ENCODE measurements at regions not wholly inside any gene's neighbourhood (a gene's known extent, or its start where the extent isn't known, plus 50 kb on each side); places are given as distances from the start of the nearest gene placed in this dataset.
"Not testable (repeated sequence)": the region's sequence is repeated elsewhere in the genome, so short reads cannot be mapped to it uniquely, and the experiment has no call there.

DNA sequence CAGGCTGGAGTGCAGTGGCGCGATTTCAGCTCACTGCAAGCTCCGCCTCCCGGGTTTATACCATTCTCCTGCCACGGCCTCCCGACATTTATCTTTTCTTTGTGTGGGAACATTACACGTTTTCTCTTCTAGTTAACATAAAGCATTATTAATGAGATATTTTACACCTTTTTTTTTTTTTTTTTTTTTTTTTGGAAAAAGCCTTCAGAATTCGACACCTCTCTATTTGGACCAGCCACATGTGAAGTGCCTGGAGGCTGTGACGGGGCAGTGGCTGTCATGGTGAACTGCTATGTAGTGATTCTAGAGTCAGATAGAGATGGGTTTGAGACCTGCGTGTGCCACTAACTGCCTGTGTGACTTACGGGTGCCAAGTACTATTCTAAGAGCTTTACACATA, 64.3 kb downstream of the SMIM38 start:
- DNase-seq (ENCODE audit: low read depth in 3 of 3), result no peak

DNA sequence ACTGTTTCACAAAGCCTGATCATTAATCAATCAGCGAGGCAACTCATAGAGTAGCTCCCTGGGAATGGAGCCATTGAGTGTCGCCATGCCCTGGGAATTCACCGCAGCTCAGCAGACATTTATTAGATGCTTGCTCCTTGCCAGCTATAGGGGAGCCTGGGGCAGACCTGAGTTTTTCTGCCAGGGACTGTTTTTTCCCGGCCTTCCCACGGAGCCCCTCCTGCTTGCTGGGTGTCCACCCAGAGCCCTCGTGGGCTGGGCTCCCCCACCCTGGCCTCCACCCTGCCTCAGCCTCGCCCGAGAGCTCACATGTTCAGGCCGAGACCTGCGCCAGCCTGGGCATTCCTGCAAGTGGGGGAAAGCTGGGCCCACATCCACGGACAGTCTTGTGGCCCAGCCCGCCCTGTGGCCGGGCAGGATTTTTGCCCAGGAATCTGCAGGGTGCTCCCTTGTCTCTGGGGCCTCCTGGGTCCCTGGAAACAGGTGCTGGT, 64.9 kb downstream of the SMIM38 start:
- no peak for DNase-seq (ENCODE audit: low read depth in 3 of 3)

DNA sequence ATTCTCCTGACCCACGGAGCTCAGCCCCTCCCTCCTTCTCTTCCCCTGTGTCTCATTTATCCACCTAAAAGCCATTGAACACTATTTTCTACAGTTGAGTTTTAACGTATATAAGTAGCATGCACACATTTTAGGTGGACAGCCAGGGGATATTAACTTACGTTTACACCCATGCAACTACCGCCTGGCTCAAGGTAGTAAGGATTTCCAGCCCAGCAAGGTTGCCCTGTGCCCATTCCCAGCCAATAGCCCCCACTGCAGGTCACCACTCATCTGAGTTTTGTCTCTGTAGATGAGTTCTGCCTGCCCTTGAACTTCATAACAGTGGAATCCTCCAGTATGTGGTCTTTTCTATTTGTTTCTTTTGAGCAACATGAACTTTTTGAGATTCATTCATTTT, 65.4 kb downstream of the SMIM38 start:
- DNase-seq (ENCODE audit: low read depth in 3 of 3), result no peak

DNA sequence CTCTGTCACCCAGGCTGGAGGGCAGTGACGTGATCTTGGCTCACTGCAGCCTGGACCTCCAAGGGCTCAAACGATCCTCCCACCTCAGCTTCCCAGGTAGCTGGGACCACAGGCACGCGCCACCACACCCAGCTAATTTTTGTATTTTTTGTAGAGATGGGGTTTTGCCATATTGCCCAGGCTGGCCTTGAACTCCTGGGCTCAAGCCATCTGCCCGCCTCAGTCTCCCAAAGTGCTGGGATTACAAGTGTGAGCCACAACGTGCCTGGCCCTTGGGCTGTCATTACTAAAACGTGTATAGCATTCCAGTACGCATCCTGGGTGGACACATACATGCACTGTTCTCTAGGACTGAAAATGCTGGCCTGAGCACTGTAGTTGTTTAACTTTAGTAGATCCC, 65.9 kb downstream of the SMIM38 start:
- DNase-seq (ENCODE audit: low read depth in 3 of 3), result not testable (repeated sequence)

DNA sequence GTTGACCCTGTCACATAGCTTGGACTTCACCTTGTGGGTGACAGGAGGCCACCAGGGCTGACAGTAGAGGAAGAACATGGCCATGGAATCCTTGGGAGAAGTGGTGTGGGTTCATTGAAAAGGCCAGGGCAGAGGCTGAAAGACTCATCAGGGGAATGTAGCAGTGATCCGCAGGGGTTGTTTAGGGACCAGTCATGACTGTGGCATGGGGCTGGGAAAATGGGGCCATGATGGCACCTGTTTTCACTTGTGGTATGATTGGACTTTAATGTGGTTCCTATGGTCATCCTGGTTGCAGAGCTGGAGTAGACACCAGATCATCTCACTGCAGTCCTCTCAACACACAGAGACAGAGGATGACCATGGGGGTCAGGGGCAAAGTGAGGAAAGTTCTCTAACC, 66.7 kb upstream of the MYEOV start:
- DNase-seq (ENCODE audit: low read depth in 3 of 3), result no peak

DNA sequence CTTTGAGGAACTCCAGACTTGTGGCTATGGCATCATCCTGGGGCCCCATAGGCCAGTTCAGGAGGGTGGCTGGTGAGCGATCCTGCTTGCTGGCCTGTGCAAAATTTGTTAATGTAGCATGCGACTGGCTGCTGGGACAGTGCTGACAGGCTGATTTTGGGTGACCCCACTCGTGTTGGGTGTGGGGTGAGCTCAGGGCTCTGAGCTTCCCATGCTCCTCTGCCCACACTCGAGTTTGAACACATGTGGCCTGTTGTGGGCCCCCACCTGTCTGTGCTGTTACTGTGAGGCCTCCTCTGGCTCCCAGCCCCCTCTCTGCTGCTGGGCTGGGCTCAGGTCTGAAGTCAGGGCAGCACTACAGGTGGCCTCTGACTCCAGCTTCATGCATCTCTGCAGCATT, 64.4 kb upstream of the MYEOV start:
- no peak for DNase-seq (ENCODE audit: low read depth in 3 of 3)

DNA sequence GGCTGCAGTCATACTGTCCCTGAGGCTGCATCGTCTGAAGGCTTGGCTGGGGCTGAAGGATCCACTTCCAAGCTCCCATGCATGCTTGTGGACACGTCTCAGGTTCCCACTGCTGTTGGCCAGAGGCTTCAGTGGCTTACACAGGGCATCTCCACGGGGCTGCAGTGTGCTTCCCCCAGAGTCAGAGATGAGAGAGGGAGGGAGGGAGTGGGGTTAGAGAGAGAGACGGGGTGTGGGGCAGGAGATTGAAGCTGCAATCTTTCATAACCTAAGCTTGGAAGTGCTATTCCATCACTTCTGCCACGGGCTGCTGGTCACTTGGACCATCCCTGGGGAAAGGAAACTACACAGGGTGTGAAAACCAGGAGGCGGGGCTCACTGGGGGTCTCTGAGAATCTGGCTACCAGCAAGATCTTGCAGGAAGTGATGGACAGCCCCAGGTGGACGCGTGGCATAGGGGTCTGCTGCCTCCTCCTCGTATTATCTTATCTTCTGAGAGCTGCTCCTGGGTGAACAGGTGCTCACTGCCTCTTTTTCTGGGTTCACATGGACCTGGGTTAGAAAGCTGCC, 63.0 kb upstream of the MYEOV start:
- no peak for DNase-seq (ENCODE audit: low read depth in 3 of 3)

DNA sequence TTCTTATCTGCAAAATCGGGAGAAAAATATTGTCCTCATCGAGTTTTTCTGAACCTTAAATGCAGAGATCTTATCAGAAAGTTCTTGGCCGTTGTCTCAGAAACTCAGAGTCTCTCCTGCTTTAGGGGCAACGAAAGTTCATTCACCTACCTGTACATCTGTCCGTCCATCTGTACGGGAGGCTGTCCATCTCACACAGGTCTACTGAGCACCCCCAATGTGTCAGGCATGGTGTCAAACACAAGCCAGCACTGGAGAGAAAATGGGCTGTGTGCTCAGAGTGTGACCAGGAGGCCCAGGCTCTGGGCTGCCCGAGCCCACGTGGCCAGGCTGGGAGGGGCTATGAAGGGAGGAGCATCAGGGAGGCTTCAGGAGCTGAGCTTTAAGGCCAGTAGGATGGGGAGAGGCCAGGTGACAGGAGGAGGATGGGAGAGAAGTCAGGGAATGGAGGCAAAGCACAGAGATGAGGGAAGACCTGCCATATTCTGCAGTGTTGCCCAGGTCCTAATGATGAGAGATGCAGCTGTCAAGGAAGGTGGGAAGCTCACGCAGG, 62.4 kb upstream of the MYEOV start:
- no peak for DNase-seq (ENCODE audit: low read depth in 3 of 3)

DNA sequence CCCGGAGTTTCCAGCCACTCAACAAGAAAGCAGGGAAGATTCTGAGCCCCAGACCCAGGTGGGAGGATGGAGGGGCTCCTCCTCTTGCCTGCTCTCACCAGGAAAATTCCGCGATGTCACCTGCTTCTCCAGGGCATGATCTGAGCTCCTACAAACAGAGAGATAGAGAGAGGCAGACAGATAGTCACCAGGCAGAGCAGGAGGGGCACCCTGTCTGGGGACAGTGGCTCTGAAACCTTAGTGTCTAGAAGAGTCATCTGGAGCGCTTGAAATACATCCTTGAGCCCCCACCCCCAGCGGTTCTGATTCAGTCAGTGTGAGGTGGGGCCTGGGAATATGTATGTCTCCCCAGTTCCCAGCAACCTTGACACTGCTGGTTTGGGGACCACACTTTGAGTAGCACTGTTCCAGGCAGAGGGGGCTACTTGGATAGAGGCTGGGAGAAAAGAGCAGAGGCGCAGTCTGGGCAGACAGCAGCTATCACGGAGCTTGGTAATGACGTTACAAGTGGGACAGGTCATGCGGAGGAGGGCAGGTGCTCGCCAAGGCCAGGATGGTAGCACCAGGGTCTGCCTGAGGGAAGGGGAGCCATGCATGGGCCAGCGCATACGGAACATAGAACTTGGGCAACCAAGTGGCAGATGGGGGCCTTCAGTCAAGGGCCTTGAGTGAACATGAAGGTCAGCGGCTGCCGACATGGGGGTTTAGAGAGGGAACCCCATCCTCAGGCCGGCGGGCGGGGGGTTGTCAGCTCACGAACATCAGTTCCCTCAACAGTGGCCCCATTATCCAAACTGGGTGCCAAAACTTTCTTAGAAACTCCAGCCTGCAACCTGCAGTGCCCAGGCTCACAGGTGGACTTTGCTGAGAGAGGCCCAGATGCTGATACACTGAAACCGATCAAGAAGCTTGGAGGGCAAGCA, 60.9 kb upstream of the MYEOV start:
- no peak for DNase-seq (ENCODE audit: low read depth in 3 of 3)

DNA sequence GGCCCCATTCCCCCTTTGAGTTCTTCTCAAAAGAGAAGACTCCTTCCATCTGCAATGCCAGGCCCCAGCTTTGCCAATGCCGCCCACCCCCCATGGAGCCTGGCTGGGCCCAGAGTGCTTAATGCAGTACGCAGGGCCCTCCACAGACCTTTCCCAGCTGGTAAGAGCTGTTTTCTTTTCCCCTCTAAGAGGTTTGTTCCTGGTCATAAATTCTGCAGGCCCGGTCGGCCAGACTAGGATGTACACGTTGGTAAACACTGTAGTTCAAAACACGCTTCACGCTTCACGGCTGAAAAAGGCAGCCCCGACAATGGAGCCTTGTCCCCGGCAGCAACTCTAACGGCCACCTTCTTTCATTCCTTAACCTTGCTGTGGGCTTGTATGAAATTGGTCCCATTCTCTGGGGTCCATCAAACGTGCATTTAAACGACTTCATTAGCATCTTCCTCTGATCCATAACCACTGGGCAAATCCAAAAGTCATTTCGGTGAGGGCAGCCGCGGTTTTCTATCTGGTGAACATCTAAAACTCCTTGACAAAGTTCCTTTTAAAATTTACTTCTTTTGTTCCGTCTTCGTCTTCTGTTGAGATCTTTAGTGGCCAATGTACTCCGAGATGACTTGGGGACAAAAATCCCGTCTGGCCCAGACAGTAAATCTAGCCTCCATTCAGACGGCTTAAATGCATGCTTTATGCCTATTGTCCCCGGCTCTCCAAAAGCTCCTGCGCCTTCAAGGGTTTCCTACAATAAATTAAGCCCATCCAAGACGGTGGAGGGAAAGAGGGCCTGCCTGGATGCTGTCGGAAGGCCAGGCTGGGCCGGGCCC, 60.0 kb upstream of the MYEOV start:
- DNase-seq (ENCODE audit: low read depth in 3 of 3), result no peak

DNA sequence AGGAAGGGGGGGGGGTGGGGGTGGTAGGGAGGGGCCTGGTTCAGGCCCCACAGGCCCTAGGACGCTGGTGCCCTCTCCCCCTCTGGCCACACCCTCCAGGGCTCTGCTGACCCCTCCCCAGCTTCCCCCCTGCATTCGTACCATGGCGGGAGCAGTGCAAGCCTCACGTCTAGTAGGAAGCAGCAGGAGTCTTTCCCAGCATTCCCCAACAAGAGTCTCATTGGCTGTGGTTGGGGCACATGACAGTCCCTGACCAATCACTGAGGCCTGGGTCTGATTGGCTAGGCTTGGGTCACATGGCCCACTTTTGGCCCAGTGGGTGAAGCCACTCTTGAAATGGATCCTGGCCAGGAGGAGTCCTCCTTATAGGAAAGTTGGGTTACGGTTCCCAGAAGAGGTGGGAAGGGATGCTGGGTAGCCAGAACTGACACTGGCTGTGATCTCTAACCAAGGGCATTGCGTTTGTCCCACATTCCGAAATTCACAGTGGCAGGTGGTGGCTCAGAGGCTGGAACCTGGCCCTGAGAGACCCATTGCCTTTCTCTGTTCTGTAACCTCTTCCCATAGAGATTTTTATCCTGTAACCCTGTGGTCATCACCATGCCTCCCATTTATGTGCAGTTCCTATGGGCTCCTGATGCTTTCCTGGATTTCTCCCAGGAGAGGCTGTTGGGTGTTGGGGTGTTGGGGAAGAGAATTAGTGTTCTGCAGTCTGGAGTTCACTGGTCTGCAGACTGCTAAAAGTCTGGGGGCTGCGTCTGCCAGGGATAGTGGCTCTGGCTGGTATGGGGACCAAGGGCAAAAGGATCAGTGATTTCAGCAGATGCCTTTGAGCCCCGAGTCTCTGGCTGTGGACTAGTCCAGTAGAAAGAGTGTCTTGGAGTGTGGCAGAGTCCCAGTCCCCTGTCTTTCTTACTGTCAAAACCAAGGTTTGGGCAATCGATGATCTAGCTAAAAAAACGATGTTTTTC, 58.9 kb upstream of the MYEOV start:
- DNase-seq (ENCODE audit: low read depth in 3 of 3), result no peak

DNA sequence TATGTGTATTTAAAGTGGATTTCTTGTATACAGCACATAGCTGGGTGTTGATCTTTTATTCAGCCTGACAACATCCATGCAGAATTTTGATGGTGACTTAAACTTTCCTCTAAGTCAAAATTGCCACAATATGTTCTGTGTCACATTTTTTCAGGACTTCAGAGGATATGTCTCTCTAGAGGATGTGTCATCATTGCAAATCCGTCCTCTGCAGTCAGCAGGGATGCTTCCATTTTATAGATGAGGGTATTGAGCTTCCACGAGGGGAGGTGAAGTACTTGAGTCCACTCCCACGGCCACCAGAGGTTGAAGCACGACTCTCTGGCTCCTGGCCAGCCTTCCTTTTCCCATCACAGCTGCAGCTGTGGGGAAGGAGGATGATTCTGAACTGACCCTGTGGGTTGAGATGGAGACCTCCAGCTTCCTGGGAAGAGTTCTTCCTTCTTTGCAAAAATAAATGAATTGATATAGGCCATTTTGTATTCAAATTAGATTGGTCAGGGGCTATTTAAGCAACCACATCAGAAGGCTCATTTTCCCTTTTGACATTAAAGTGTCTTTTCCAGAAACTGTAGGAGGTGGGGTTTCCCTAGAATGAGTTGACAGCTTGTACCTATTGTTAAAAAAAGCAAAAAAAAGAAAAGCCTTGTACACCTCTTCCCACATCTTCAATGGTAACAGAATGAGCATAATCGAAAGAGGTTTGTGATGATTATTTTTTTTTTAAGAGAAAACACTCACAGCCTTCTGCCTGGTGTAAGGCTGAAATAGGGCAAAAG, 55.2 kb upstream of the MYEOV start:
- no peak for DNase-seq (ENCODE audit: low read depth in 3 of 3)

DNA sequence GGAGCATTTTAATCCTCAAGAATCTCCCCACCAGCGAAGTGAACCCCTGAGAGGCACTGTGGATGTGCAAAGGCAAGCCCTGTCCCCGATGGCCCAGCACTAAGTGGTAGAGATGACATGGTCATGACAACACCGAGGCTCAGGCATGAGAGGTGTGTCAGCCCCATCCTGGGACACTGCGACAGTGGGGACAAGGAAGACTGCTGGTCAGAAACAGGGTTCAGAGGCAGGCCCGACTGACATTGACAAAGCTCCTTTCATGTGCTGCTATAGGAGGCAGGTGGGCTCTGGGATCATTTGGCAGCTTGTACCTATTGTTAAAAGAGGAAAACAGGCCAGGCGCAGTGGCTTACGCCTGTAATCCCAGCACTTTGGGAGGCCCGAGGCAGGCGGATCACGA, 54.3 kb upstream of the MYEOV start:
- DNase-seq (ENCODE audit: low read depth in 3 of 3), result no peak

DNA sequence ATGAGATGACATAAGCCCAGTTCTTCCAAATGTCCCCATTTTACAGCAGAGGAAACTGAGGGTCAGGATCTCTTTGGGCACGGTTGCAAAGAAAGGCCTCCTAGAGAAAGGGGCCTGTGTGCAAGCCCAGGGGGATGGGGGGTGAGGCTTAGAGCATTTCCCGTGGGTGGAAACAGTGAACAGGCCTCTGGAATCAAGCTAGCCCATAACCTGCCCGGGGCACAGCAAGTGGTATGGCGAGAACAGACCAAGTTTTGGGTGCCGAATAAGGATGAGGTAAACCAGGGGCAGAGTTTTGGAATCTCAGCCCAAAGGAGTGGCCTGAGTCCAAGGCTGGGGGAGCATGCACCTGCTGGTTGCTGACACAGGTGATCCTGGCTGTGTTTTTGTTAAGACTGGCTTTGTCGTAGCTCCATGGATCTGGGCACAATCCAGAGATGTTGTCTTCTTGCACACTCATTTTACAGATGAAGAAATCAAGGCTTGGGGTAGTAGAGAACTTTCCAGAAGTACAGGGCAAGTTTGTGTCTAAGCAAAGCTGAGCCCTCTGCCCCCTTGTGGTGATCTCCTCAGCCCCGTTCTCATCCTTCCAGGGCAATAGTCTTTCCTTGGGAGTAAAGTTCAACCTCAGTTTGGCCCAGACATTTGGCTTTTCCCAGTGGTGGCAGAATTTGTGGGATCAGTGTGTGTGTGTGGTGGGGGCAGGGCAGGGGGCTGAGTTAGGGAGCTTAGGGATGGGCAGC, 53.5 kb upstream of the MYEOV start:
- no peak for DNase-seq (ENCODE audit: low read depth in 3 of 3)

DNA sequence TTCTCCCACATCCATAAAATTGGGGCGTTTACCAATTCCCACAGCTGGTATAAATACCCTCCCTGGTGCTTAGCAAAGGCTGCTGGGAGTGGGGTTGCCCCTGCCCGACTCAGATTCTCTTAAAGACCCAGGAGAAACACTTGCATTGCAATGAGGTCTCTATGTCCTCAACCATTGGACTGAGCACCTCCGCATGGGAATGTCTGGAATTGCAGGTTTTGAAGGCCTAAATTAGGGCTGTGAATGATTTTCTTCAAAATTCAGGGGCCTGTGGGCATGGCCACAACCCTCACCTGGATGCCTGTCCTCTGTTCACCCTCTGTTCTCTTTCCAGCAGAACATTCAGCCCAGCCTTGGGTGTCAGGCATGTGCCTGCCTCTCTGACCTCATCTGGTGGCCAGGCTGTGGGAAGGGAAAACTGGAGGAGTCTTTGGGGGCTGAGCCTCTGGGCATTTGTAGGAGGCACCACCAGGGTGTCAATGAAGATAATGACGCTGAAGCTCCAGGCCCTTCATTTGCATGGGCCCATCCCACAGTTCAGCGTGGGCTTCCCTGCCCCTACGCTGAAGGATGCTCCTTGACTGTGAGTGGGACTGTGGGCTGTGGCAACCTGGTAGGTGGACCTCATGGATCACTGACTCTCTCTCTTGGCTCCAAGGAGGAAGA, 52.7 kb upstream of the MYEOV start:
- DNase-seq (ENCODE audit: low read depth in 3 of 3), result no peak

DNA sequence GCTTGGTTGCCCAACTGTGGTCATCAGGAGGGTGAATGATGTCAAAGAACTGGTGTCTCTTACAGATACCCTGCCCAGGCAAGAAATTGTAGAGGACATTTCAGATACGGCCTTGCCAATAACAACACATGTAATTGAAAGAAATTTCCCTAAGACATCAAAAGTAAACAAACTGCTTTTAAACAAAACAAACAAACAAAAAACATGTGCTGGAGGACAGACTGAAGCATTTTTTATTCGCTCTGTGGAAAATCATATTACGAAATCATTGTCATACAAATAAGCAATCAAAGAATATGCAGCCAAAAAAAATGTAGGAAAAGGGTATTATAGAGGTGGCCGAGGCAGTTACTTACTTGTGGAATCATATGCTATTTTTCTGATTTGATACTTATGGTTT, 52.1 kb upstream of the MYEOV start:
- no peak for DNase-seq (ENCODE audit: low read depth in 3 of 3)

DNA sequence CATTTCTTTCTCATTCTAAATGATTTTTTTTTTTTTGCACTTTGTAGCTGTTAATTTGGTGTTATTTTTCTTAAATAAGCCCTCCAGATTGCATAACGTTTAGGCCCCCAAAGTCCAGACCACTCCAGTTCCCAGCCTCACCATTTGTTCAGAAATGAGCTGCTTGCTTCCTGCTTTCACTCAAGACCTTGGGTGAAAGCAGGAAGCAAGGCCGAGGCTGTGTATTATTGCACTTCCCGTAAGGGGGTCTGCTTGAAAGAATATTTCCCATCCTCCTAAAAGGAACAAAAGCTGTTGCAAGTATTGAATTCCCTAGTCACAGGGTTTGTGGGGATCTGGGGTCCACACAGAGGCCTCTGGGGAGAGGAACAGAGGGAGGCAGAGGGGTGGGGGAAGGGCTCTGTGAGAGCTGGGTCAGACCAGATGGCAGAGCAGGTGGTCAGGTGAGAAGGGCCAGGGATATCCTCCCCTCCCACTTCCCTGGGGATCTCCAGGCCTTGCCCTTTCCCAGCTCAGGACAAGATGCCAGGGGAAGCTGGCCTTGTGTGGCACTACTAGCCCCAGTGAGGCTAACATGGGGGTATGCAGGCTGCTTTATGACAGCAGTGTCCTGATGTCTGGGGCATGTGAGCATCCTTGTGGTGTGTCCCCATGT, 51.6 kb upstream of the MYEOV start:
- DNase-seq (ENCODE audit: low read depth in 3 of 3), result no peak

DNA sequence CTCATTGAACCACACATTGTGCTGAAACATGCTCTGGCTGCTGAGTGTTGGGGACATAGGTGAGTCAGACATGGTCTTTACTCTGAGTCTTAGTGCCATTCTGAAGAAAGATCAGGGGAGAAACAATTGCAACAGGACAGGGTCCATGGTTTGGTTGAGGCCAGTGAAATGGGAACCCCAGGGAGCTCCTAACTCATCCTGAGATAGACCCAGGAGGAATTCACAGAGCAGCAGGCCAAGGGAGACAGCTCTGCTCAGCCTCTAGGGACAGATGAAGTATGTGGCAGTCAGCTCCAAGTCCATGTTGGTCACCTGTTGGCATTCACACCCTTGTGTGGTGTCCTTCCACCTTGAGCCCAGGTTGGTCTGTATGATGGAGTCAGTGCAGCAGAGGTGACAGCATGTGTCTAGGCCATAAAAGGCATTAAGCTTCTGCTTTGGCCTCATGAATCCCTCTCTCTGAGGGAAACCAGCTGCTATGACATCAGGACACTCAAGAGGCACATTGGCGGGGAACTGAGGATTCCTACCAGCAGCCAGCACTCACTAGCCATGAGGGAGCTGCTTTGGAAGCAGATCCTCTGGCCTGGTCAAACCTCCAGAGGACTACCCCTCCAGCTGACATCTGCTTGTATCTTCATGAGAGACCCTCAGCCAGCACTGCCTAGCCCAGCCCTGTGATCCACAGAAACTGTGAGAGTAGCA, 50.3 kb upstream of the MYEOV start:
- DNase-seq (ENCODE audit: low read depth in 3 of 3), result no peak

Measured in stimulated activated CD4-positive, alpha-beta T cell treated with anti-CD3 and anti-CD28 coated beads, TNF-alpha, amount 100 ng/mL, for 24 hours (primary cell).